Superior temporal gyrus (tissue), 1 donor: ENCODE measurements at regions not wholly inside any gene's neighbourhood (a gene's known extent, or its start where the extent isn't known, plus 50 kb on each side); places are given as distances from the start of the nearest gene placed in this dataset.

Experiments used
- DNase-seq: peaks from one replicate; pipeline ENCODE4 v3.0.0-alpha.2; 2016; ENCODE audit errors: extremely low spot score

DNA sequence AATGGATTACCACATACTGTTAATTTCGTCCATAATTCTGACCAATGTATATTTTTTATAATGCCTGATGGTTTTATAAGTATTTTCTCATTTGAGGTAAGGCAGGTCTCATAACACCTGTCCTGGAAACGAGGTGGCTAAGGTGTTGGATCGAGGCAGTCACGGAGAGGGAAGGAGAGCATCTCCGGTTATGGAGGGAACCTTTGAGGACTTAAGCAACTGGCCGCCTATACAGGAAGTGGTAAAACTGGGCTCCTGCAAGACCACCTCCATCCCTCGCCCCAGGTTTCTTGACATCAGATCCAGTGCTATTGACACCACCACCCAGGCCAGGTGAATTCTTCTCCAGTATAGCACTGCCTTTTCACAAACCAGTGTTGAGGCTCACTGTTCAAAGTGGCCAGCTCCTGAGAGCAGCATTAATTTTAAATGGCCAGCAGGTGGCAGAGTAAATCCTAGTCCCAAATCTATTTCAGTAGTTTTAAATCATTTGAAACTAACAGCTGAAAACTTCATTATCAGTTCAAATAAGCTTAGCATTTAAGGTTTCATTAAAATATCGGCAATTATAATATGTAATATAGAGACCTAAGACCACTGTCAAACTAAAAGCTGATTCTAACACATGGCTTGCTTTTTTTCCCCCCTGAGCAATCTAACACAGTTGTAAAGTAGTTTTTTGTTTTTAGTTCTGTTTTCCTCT lies 100.8 kb downstream of the PPM1A start:
- DNase-seq = peak; percentile 83

DNA sequence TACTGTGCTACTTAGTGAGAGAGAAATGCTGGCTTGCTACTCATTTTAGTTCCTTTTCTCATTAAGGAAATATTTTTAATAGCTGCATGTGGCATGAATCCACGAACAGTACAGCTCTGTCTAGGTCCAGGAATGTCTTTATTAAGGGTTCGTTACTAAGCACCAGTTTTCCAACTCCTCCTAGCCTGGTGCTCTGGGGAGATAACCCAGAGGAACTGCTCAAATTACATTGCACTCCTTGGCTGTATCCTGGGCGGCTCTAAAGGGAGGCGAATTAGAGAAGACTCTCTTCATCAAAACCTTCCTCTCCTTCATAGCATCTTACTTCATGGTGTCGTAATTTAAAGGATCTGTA lies 101.3 kb downstream of the PPM1A start:
- no peak for DNase-seq

DNA sequence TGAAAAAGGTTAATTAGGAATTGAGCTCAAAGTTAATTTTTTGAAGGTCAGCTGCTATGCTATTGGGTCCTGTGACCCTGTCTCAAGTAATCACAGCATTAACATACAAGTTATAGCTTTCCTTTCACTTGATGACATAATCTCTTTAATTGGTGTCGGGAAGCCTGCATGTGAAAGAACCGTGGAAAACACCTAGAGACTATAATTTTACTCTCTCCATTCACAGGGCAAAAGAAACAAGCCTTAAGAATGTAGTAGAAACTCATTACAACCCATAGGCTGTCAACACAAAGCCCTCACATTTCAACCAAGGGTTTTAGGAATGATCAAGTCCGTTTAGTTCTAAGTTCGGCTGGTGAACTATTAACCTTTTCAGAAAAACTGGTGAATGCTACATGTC lies 104.4 kb downstream of the PPM1A start:
- DNase-seq = no peak

DNA sequence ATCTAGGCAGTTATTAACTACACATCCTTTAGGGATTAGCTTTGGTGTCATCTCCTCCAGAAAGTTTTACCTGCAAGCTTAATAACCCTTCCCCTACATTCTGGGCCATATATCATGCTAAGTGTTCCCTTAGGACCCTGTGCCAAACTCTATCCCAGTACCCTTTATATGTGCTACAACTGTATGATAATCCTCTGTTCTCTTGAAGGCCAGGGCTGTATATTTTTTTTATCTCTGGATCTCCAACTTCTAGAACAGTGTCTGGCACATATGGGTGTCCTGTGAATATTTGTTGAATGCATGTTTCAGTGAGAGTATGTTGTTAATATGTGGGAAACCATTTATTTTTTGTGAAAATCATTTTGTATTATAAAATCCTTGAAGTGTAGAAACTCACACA lies 106.7 kb downstream of the PPM1A start:
- no peak for DNase-seq

DNA sequence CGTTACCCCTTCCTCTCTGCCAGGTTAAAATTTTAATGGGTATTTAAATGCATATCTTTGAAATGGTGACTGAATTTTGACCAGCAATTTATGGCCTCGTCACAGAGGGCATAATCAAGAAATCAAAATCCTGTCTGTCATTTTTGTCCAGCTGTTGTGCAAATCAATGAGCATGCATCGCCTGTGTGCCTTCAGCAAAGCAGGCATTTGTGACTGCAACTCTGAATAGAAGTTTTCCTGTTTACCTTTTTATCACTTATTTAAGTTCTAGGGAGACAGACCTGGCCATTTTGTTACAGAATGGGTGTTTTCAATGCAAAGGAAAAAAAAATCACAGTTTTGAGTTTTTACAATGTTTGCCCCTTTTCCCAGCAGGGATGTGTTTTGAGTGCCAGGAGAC lies 107.4 kb downstream of the PPM1A start:
- no peak for DNase-seq

DNA sequence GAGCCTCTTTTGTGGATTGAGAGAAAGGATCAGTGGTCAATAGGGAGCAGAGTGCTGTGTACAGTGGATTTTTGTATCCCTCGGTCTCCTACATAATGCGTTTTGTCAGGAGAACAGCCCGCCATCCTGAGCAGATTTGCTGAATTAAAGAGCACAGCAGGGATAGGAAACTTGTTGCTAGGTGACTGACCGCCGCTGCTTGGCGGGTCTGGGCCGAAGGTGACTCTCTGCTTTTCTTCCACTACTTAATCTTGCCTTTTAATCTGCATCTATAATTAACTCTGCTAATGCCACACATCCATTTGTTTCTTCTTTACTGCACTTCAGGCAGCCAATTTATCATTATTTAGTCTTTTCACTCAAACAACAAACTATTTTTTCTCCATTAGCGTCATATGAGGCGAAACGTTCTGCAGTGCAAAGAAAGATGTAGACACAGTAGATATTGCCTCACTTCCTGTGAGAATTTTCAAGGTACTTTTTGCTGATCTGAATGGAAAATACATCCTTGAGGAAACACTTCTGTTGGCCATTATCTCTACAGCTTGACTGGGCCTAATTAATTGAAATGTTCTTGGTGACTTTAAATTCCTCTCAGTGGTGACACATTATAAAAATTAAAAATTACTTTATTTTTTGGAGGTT lies 108.0 kb downstream of the PPM1A start:
- DNase-seq = no peak

DNA sequence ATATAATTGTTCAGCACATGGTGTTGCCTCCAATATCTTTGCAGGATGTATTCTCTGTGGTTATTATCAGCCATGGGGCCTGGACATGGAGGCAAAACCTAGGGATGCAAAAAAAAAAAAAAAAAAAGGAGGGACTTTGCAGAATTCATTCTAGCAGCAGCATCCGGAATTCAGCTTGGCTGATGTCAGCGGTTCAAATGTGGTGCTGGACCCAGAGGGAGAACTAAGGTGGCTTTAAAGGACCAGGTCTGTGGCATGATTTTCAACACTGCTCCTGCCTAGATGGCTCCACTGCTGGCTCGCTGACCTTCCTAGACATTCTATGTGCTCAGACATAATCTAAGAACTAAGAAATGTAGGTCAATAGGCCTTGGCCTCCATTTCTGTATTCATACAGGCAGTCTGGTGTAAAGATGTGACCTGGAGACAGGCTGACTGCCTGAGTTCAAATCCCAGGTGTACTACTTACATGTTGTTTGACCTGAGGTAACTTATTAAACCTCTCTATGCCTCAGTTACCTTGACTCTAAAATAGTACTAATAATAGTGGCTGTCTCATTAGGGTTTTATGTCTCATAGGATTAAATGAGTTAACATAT lies 108.6 kb downstream of the PPM1A start:
- DNase-seq = no peak

DNA sequence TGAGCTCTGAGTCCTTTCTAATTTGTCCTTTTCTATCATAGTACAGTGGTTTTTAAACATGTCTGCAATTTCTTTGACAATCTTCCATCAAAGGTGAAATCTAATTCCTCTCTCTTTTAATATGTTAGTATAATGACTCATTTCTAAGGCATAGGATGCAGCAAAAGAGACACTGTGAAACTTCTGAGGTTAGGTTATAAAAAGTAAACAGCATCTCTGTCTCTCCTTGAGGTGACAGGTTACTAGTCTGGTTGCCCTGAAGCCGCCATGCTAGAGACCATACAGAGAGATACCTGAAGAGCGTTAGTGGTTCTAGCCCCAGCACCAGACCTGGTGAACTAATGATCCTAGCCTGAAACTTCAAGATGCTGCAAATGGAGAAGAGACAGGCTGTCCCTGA lies 114.3 kb downstream of the PPM1A start:
- DNase-seq = no peak

DNA sequence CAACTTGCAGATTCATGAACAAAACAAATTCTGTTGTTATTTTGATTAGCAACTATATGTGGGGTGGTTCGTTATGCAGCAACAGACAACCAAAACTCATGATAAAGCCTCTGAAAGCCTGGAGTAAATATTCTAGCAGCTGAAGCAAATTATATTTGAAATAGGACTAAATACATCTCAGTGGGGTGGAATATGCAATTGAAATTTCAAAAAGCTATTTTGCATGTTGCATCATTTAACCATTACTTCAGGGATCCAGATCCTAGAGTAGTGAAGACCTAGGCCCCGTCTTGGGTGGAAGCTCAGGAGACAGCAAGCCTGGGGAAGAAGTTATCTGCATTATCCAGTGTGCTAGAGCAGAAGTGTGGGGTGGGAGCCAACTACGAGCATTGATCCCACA lies 114.7 kb downstream of the PPM1A start:
- DNase-seq = no peak

DNA sequence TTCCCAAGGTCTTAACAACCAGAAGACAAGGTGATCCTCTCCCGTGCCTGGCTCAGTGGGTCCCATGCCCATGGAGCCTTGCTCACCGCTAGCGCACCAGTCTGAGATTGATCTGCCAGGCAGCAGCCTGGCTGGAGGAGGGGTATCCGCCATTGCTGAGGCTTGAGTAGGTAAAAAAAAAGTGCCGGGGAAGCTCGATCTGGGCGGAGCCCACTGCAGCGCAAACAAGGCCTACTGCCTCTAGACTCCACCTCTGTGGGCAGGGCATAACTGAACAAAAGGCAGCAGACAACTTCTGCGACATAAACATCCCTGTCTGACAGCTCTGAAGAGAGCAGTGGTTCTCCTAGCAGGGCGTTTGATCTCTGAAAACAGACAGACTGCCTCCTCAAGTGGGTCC lies 104.0 kb downstream of the C14orf39 start:
- no peak for DNase-seq
